GM23248 (cell line): ENCODE measurements at regions not wholly inside any gene's neighbourhood (a gene's known extent, or its start where the extent isn't known, plus 50 kb on each side); places are given as distances from the start of the nearest gene placed in this dataset.

Experiments used
- DNase-seq: peaks from one replicate; pipeline ENCODE4 v3.0.0-alpha.2; 2015
- H2AFZ ChIP-seq: fragments of 200-600 bp; sonication (generic); 2 replicates; pipeline ENCODE4 v1.6.1; 2016; ENCODE audit warnings: antibody characterized with exemption
- H3F3A ChIP-seq: fragments of 200-600 bp; sonication (generic); 2 replicates; pipeline ENCODE4 v1.6.1; 2016; ENCODE audit warnings: mild to moderate bottlenecking, antibody characterized with exemption, mixed run types; ENCODE audit not compliant: insufficient read depth
- H3K27ac ChIP-seq: fragments of 200-600 bp; sonication (generic); 2 replicates; pipeline ENCODE4 v1.5.1; 2016; ENCODE audit warnings: mild to moderate bottlenecking
- H3K27me3 ChIP-seq: fragments of 200-600 bp; sonication (generic); replicated peaks from 2 replicates; pipeline ENCODE4 v1.6.1; 2016; ENCODE audit warnings: mild to moderate bottlenecking; ENCODE audit not compliant: insufficient read depth
- H3K36me3 ChIP-seq: fragments of 200-600 bp; sonication (generic); 2 replicates; pipeline ENCODE4 v1.6.1; 2016; ENCODE audit warnings: low read depth, mild to moderate bottlenecking
- H3K4me1 ChIP-seq: fragments of 200-600 bp; sonication (generic); 2 replicates; pipeline ENCODE4 v1.6.1; 2016; ENCODE audit warnings: mild to moderate bottlenecking; ENCODE audit not compliant: insufficient read depth
- H3K4me2 ChIP-seq: fragments of 200-600 bp; sonication (generic); one replicate; pipeline ENCODE4 v1.6.1; 2016; ENCODE audit warnings: mild to moderate bottlenecking; ENCODE audit not compliant: unreplicated experiment
- H3K4me3 ChIP-seq: fragments of 200-600 bp; sonication (generic); 2 replicates; pipeline ENCODE4 v1.5.1; 2016; ENCODE audit warnings: mild to moderate bottlenecking
- H3K79me2 ChIP-seq: fragments of 200-600 bp; sonication (generic); 2 replicates; pipeline ENCODE4 v1.6.1; 2016; ENCODE audit warnings: mild to moderate bottlenecking; ENCODE audit not compliant: insufficient read depth
- H3K9ac ChIP-seq: fragments of 200-600 bp; sonication (generic); 2 replicates; pipeline ENCODE4 v1.6.1; 2016; ENCODE audit warnings: mild to moderate bottlenecking
- H3K9me2 ChIP-seq: fragments of 200-600 bp; sonication (generic); 2 replicates; pipeline ENCODE4 v1.6.1; 2016; ENCODE audit warnings: mixed run types, mild to moderate bottlenecking, moderate library complexity; ENCODE audit not compliant: insufficient read depth
- H3K9me3 ChIP-seq: fragments of 200-600 bp; sonication (generic); one replicate; pipeline ENCODE4 v1.6.1; 2017; ENCODE audit warnings: low read depth
- H4K20me1 ChIP-seq: fragments of 200-600 bp; sonication (generic); 2 replicates; pipeline ENCODE4 v1.6.0; 2016; ENCODE audit not compliant: insufficient read depth
- EZH2 ChIP-seq: fragments of 200-600 bp; sonication (generic); IDR thresholded peaks from 2 replicates; pipeline ENCODE4 v1.6.1; 2018; ENCODE audit warnings: antibody characterized with exemption, mild to moderate bottlenecking; ENCODE audit not compliant: insufficient read depth, poor library complexity, severe bottlenecking
- EZH2phosphoT487 ChIP-seq: fragments of 200-600 bp; sonication (generic); IDR thresholded peaks from 2 replicates; pipeline ENCODE4 v1.6.1; 2018; ENCODE audit warnings: antibody characterized with exemption, moderate library complexity, mild to moderate bottlenecking, low read depth; ENCODE audit not compliant: insufficient read depth
- WGBS, 2 experiments: methylation state at CpG; one replicate each; pipeline ENCODE4 v1.1.6; 2015 to 2017; ENCODE audit warnings: low lambda C conversion rate in 2 of 2, low coverage in 1 of 2; ENCODE audit errors: missing lambda C conversion rate in 2 of 2; 5-methylcytosine and 5-hydroxymethylcytosine counted together
- in situ Hi-C: fragments of 300-500 bp; cut with MboI; formaldehyde crosslinking; loops from 2 replicates; pipeline ENCODE4 v1.15.0; 2020

DNA sequence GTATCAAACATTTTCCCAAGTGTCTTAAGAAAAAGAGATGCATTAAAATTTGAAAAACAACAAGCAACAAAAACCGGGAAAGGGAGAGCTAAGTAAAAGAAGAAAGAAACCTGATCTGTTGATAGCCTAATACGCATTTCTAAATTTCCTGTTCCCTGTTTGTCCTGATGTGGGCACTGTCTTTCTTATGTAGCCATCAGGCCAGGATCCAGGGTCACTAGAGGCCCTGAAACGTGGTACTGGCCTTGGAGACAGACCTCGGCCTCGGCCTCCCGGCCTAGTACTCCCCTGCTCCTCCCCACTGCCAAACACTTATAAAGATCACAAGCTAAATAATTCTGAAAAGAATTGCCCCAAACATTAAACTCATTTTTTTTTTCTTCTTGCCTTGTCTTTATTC, 547.2 kb downstream of the IRX1 start:
- H3K9ac ChIP-seq: no peak overlapping the region
- no peaks in the 10 kb centered on the region for H3K4me1 ChIP-seq
- no peak for TF ChIP-seq EZH2
- no peak for TF ChIP-seq EZH2phosphoT487
- no peaks in the 10 kb centered on the region for H3K9me3 ChIP-seq
- no peaks in the 10 kb centered on the region for H3K79me2 ChIP-seq
- H3K36me3 ChIP-seq: no peaks in the 10 kb centered on the region
- no peak overlapping the region for H3K4me2 ChIP-seq
- H3F3A ChIP-seq: no peaks in the 10 kb centered on the region
- H3K9me2 ChIP-seq: no peaks in the 10 kb centered on the region
- H2AFZ ChIP-seq: no peak overlapping the region
- H3K27me3 ChIP-seq: no peaks in the 10 kb centered on the region
- H3K4me3 ChIP-seq: no peak overlapping the region
- DNase-seq: no peak
- H3K27ac ChIP-seq: no peak overlapping the region
- in situ Hi-C loops: no loop called here
- H4K20me1 ChIP-seq: no peaks in the 10 kb centered on the region
- WGBS, 2 experiments: 6 to 10% methylated on average over 6 of the region's 6 CpGs

GRCh38 chr5:4144411-4145007, 548.9 kb downstream of the IRX1 start:
- WGBS, 2 experiments: 74 to 76% methylated on average over 23 of the region's 23 CpGs
- H3K79me2 ChIP-seq: no peaks in the 10 kb centered on the region
- H3K36me3 ChIP-seq: no peaks in the 10 kb centered on the region
- H3K27ac ChIP-seq: no peak overlapping the region
- no peak overlapping the region for H3K4me2 ChIP-seq
- H3K27me3 ChIP-seq: no peaks in the 10 kb centered on the region
- H3K9me2 ChIP-seq: no peaks in the 10 kb centered on the region
- no peak overlapping the region for H3K9ac ChIP-seq
- in situ Hi-C loops: no loop called here
- TF ChIP-seq EZH2: no peak
- TF ChIP-seq EZH2phosphoT487: no peak
- H4K20me1 ChIP-seq: no peaks in the 10 kb centered on the region
- H3K4me3 ChIP-seq: no peak overlapping the region
- no peaks in the 10 kb centered on the region for H3K4me1 ChIP-seq
- no peak overlapping the region for H2AFZ ChIP-seq
- no peak for DNase-seq
- H3K9me3 ChIP-seq: no peaks in the 10 kb centered on the region
- H3F3A ChIP-seq: no peaks in the 10 kb centered on the region

DNA sequence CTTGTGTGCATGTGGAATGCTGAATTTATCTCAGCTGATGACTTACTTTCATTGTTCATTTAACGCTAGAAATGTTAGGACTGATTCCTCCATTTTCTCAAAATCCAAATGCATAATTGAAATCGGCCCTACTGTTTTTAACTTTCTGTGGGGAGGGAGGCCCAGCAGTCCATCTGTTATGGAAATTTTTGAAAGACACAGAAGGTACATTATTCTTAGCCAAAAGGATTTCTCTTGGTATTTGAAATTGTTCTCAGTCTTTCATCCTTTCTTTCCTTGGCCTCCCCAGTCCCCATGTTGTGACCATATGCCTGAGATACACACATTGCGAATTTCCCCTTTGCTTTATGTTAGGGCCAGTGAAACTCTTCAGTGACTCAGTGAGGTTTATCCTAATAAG, 549.9 kb downstream of the IRX1 start:
- 49 to 50% methylated on average over 3 of the region's 3 CpGs for WGBS, 2 experiments
- H2AFZ ChIP-seq: no peak overlapping the region
- no peaks in the 10 kb centered on the region for H3K36me3 ChIP-seq
- no peak overlapping the region for H3K27ac ChIP-seq
- in situ Hi-C loops: no loop called here
- no peaks in the 10 kb centered on the region for H3F3A ChIP-seq
- H3K4me3 ChIP-seq: no peak overlapping the region
- no peaks in the 10 kb centered on the region for H3K4me1 ChIP-seq
- H3K4me2 ChIP-seq: no peak overlapping the region
- no peaks in the 10 kb centered on the region for H3K9me2 ChIP-seq
- no peaks in the 10 kb centered on the region for H4K20me1 ChIP-seq
- H3K79me2 ChIP-seq: no peaks in the 10 kb centered on the region
- no peak for DNase-seq
- no peak overlapping the region for H3K9ac ChIP-seq
- TF ChIP-seq EZH2phosphoT487: no peak
- no peak for TF ChIP-seq EZH2
- no peaks in the 10 kb centered on the region for H3K9me3 ChIP-seq
- no peaks in the 10 kb centered on the region for H3K27me3 ChIP-seq

DNA sequence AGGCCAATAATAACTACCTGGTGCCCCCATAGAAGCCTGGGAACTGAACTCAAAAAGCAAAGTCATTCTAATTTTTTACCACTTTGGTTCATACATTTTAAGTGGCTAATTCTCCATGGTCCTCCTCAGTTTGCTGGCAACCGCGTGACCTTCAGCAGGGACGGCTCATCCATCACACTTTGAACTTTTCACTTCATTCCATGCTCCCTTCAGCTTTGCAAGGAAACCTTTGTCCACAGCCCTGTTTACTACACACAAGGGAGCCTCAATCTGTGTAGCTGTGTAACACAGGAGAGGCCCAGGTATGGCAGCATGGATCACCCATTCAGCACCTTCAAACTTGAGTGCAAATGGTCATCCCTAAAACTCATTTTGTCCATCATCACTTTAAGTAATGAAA, 552.4 kb downstream of the IRX1 start:
- no peaks in the 10 kb centered on the region for H3K4me1 ChIP-seq
- H3K79me2 ChIP-seq: no peaks in the 10 kb centered on the region
- H3K4me2 ChIP-seq: no peak overlapping the region
- H3F3A ChIP-seq: no peaks in the 10 kb centered on the region
- no peaks in the 10 kb centered on the region for H3K9me3 ChIP-seq
- TF ChIP-seq EZH2phosphoT487 (no peak), EZH2 (no peak)
- no peak for DNase-seq
- in situ Hi-C loops: no loop called here
- no peak overlapping the region for H3K4me3 ChIP-seq
- H4K20me1 ChIP-seq: no peaks in the 10 kb centered on the region
- WGBS, 2 experiments: 70 to 78% methylated on average over 3 of the region's 3 CpGs
- no peak overlapping the region for H2AFZ ChIP-seq
- H3K9me2 ChIP-seq: no peaks in the 10 kb centered on the region
- no peaks in the 10 kb centered on the region for H3K27me3 ChIP-seq
- no peaks in the 10 kb centered on the region for H3K36me3 ChIP-seq
- no peak overlapping the region for H3K27ac ChIP-seq
- H3K9ac ChIP-seq: no peak overlapping the region

- H3K4me1 ChIP-seq: no peaks in the 10 kb centered on the region
- H3K36me3 ChIP-seq: no peaks in the 10 kb centered on the region
- in situ Hi-C loops: no loop called here
- no peaks in the 10 kb centered on the region for H4K20me1 ChIP-seq
- H3F3A ChIP-seq: no peaks in the 10 kb centered on the region
- 15 to 19% methylated on average over 3 of the region's 3 CpGs for WGBS, 2 experiments
- no peaks in the 10 kb centered on the region for H3K79me2 ChIP-seq
- H3K27ac ChIP-seq: no peak overlapping the region
- no peak overlapping the region for H3K4me3 ChIP-seq
- H3K9me2 ChIP-seq: no peaks in the 10 kb centered on the region
- H3K9me3 ChIP-seq: no peaks in the 10 kb centered on the region
- H3K27me3 ChIP-seq: no peaks in the 10 kb centered on the region
- no peak overlapping the region for H3K4me2 ChIP-seq
- H3K9ac ChIP-seq: no peak overlapping the region
- TF ChIP-seq EZH2phosphoT487: no peak
- no peak for TF ChIP-seq EZH2
- no peak overlapping the region for H2AFZ ChIP-seq
- no peak for DNase-seq
Measured at GRCh38 chr5:4150067-4150466, 554.4 kb downstream of the IRX1 start.
